ENCODE measurements at regions not wholly inside any gene's neighbourhood (a gene's known extent, or its start where the extent isn't known, plus 50 kb on each side); places are given as distances from the start of the nearest gene placed in this dataset.

GRCh38 chr10:43727935-43728334, 79.3 kb upstream of the ZNF32 start:
- DNase-seq (ENCODE audit: low read depth): no peak

GRCh38 chr10:43715334-43715733, 66.7 kb upstream of the ZNF32 start:
- DNase-seq (ENCODE audit: low read depth): no peak

GRCh38 chr10:43712821-43713584, 64.3 kb upstream of the ZNF32 start:
- no peak for DNase-seq (ENCODE audit: low read depth)

GRCh38 chr10:43710772-43711471, 62.2 kb upstream of the ZNF32 start:
- DNase-seq (ENCODE audit: low read depth): no peak

- no peak for DNase-seq (ENCODE audit: low read depth)
Observed at GRCh38 chr10:43708262-43708661, 59.6 kb upstream of the ZNF32 start.

- no peak for DNase-seq (ENCODE audit: low read depth)
Observed at GRCh38 chr10:43707770-43708169, 59.1 kb upstream of the ZNF32 start.

GRCh38 chr10:43706166-43706565, 57.5 kb upstream of the ZNF32 start:
- DNase-seq (ENCODE audit: low read depth): no peak

GRCh38 chr10:43703286-43703685, 54.6 kb upstream of the ZNF32 start:
- DNase-seq (ENCODE audit: low read depth): no peak

GRCh38 chr10:43702936-43703281, 54.2 kb upstream of the ZNF32 start:
- no peak for DNase-seq (ENCODE audit: low read depth)

GRCh38 chr10:43702213-43702935, 53.7 kb upstream of the ZNF32 start:
- no peak for DNase-seq (ENCODE audit: low read depth)

GRCh38 chr10:43701295-43701694, 52.6 kb upstream of the ZNF32 start:
- no peak for DNase-seq (ENCODE audit: low read depth)

- DNase-seq (ENCODE audit: low read depth): no peak
Observed at GRCh38 chr10:43700306-43700705, 51.6 kb upstream of the ZNF32 start.

GRCh38 chr10:43699516-43699915, 50.8 kb upstream of the ZNF32 start:
- no peak for DNase-seq (ENCODE audit: low read depth)
